AG09319 (cell line): ENCODE measurements at regions not wholly inside any gene's neighbourhood (a gene's known extent, or its start where the extent isn't known, plus 50 kb on each side); places are given as distances from the start of the nearest gene placed in this dataset.
"Not testable (repeated sequence)": the region's sequence is repeated elsewhere in the genome, so short reads cannot be mapped to it uniquely, and the experiment has no call there.

Source experiments
- DNase-seq: peaks from one replicate; pipeline ENCODE4 v3.0.0-alpha.2; 2010; ENCODE audit warnings: low read depth; ENCODE audit errors: extremely low read depth
- TF ChIP-seq, protein P1 (sequence below): IDR thresholded peaks from 2 replicates; pipeline ENCODE4 v1.5.1; 2011; ENCODE audit warnings: low read depth, mild to moderate bottlenecking, inconsistent platforms, low read length, moderate library complexity

DNA sequence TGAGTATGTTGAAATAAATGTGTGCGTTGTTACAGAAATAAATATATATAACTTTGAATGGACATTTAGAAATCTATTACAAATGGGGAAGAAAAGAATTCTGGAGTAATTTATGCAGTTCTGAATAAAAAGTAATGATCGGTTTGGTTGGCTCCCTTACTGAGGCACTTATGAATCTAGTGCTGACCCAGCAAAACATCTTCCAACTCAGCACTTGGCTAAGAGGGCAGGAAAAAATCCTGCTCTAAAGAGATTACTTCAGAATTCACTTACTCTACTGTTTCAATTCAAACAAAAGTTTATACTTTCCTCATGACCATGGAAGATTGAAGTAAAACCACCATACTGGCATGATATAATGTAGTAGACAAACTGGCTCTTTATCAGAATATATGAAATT is 123.9 kb upstream of the RXFP1 start:
- no peak for DNase-seq
- TF ChIP-seq, protein P1, sequence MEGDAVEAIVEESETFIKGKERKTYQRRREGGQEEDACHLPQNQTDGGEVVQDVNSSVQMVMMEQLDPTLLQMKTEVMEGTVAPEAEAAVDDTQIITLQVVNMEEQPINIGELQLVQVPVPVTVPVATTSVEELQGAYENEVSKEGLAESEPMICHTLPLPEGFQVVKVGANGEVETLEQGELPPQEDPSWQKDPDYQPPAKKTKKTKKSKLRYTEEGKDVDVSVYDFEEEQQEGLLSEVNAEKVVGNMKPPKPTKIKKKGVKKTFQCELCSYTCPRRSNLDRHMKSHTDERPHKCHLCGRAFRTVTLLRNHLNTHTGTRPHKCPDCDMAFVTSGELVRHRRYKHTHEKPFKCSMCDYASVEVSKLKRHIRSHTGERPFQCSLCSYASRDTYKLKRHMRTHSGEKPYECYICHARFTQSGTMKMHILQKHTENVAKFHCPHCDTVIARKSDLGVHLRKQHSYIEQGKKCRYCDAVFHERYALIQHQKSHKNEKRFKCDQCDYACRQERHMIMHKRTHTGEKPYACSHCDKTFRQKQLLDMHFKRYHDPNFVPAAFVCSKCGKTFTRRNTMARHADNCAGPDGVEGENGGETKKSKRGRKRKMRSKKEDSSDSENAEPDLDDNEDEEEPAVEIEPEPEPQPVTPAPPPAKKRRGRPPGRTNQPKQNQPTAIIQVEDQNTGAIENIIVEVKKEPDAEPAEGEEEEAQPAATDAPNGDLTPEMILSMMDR, result no peak

DNA sequence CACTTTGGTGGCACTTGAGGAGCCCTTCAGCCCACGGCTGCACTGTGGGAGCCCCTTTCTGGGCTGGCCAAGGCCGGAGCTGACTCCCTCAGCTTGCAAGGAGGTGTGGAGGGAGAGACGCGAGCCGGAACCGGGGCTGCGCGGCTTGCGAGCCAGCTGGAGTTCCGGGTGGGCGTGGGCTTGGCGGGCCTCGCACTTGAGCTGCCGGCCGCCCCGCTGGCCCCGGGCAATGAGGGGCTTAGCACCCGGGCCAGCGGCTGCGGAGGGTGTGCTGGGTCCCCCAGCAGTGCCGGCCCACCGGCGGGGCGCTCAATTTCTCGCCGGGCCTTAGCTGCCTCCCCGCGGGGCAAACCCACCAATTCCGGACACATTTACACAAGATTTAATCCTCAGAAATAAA is 113.7 kb upstream of the RXFP1 start:
- DNase-seq, result not testable (repeated sequence)

DNA sequence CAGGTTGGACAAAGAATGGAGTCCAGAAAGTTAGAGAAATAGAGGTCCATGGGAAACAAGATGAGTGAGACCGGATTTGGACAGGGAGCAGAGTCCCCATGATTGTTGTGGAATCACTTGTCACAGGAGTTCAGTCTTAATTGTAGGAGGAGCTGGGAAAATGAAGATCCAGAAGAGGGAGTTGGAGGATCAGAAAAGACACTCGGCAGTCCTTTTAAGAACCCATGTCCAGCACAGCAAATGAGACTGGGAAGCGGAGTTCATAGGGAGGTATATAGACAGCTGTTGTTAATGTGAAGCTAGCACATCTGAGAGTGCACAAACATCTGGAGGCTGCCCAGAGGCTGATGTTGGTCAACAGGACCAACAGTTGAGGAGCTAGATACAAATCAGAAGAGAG is 111.4 kb upstream of the RXFP1 start:
- DNase-seq, result peak; percentile 20
- TF ChIP-seq, protein P1, result peak; percentile 25

- TF ChIP-seq, protein P1, result no peak
Observed at GRCh38 chr4:158411269-158411668, 110.4 kb upstream of the RXFP1 start.

GRCh38 chr4:158418679-158419078 is 103.0 kb upstream of the RXFP1 start:
- DNase-seq, result not testable (repeated sequence)

More at GRCh38 chr4:158411269-158411668, 110.4 kb upstream of the RXFP1 start:
- no peak for DNase-seq

- no peak for DNase-seq
- TF ChIP-seq, protein P1, result no peak
Observed at GRCh38 chr4:158420782-158421181, 100.9 kb upstream of the RXFP1 start.

GRCh38 chr4:158422546-158422945 is 99.1 kb upstream of the RXFP1 start:
- no peak for DNase-seq
- TF ChIP-seq, protein P1, result no peak

GRCh38 chr4:158428242-158428641 is 93.4 kb upstream of the RXFP1 start:
- no peak for DNase-seq
- TF ChIP-seq, protein P1, result no peak

GRCh38 chr4:158442736-158443135 is 78.9 kb upstream of the RXFP1 start:
- TF ChIP-seq, protein P1, result no peak

More at GRCh38 chr4:158442736-158443135, 78.9 kb upstream of the RXFP1 start:
- DNase-seq, result no peak
